H9 (cell line): ENCODE measurements at regions not wholly inside any gene's neighbourhood (a gene's known extent, or its start where the extent isn't known, plus 50 kb on each side); places are given as distances from the start of the nearest gene placed in this dataset.

Experiments
- DNase-seq: peaks from one replicate; pipeline ENCODE4 v3.0.0-alpha.2; 2017
- H2AFZ ChIP-seq: one replicate; pipeline ENCODE4 v1.6.1; 2013; ENCODE audit warnings: mild to moderate bottlenecking, low read length, control low read depth, moderate library complexity
- H2AK5ac ChIP-seq: 2 replicates; pipeline ENCODE4 v1.6.1; 2013; ENCODE audit warnings: low read length, control low read depth, mixed read lengths; ENCODE audit not compliant: insufficient read length
- H2BK120ac ChIP-seq: one replicate; pipeline ENCODE4 v1.6.1; 2013; ENCODE audit warnings: low read depth, mild to moderate bottlenecking, low read length, control low read depth, inconsistent platforms; ENCODE audit not compliant: poor library complexity, severe bottlenecking
- H2BK12ac ChIP-seq: 2 replicates; pipeline ENCODE4 v1.6.1; 2013; ENCODE audit warnings: low read length, control low read depth, mixed read lengths, low read depth; ENCODE audit not compliant: insufficient read length
- H2BK15ac ChIP-seq: 2 replicates; pipeline ENCODE4 v1.6.1; 2013; ENCODE audit warnings: low read depth, low read length, control low read depth
- H2BK20ac ChIP-seq: one replicate; pipeline ENCODE4 v1.6.1; 2013; ENCODE audit warnings: low read depth, mild to moderate bottlenecking, low read length, control low read depth, inconsistent platforms; ENCODE audit not compliant: poor library complexity, severe bottlenecking
- H2BK5ac ChIP-seq: 2 replicates; pipeline ENCODE4 v1.6.1; 2013; ENCODE audit warnings: low read length, control low read depth, mixed read lengths; ENCODE audit not compliant: insufficient read length
- H3K14ac ChIP-seq: 2 replicates; pipeline ENCODE4 v1.6.1; 2013; ENCODE audit warnings: low read length, control low read depth; ENCODE audit not compliant: insufficient read depth
- H3K18ac ChIP-seq: 2 replicates; pipeline ENCODE4 v1.6.1; 2013; ENCODE audit warnings: low read depth, mild to moderate bottlenecking, mixed read lengths, low read length, control low read depth; ENCODE audit not compliant: insufficient read length
- H3K23ac ChIP-seq: 2 replicates; pipeline ENCODE4 v1.6.1; 2013; ENCODE audit warnings: low read length, control low read depth, mixed read lengths, low read depth; ENCODE audit not compliant: insufficient read length
- H3K23me2 ChIP-seq: 2 replicates; pipeline ENCODE4 v1.6.1; 2013; ENCODE audit warnings: low read depth, mild to moderate bottlenecking, mixed read lengths, low read length, control low read depth; ENCODE audit not compliant: insufficient read length, poor library complexity, severe bottlenecking
- H3K27ac ChIP-seq: 2 replicates; pipeline ENCODE4 v1.5.1; 2013; ENCODE audit warnings: low read length, control low read depth, mixed read lengths, low read depth; ENCODE audit not compliant: insufficient read length
- H3K27me3 ChIP-seq: 2 replicates; pipeline ENCODE4 v1.6.1; 2013; ENCODE audit warnings: low read length, control low read depth, inconsistent platforms; ENCODE audit not compliant: insufficient read depth
- H3K4ac ChIP-seq: 2 replicates; pipeline ENCODE4 v1.6.1; 2013; ENCODE audit warnings: low read depth, mild to moderate bottlenecking, control low read depth, inconsistent platforms, low read length, moderate library complexity
- H3K4me1 ChIP-seq: 2 replicates; pipeline ENCODE4 v1.6.1; 2013; ENCODE audit warnings: low read length, control low read depth, inconsistent platforms; ENCODE audit not compliant: insufficient read depth
- H3K4me2 ChIP-seq: 2 replicates; pipeline ENCODE4 v1.6.1; 2013; ENCODE audit warnings: low read length, control low read depth, mixed read lengths; ENCODE audit not compliant: insufficient read length, insufficient read depth
- H3K56ac ChIP-seq: 2 replicates; pipeline ENCODE4 v1.6.1; 2013; ENCODE audit warnings: low read depth, mild to moderate bottlenecking, mixed read lengths, low read length, control low read depth; ENCODE audit not compliant: insufficient read length
- H3K79me1 ChIP-seq: 2 replicates; pipeline ENCODE4 v1.6.1; 2013; ENCODE audit warnings: low read depth, mild to moderate bottlenecking, moderate library complexity, low read length, control low read depth, inconsistent platforms; ENCODE audit not compliant: insufficient read depth, poor library complexity, severe bottlenecking
- H3K79me2 ChIP-seq: 2 replicates; pipeline ENCODE4 v1.6.1; 2013; ENCODE audit warnings: low read length, control low read depth, inconsistent platforms; ENCODE audit not compliant: insufficient read depth
- H3K9ac ChIP-seq: 2 replicates; pipeline ENCODE4 v1.6.1; 2013; ENCODE audit warnings: low read length, control low read depth, mixed read lengths; ENCODE audit not compliant: insufficient read length; ENCODE audit errors: extremely low read depth
- H3K9me3 ChIP-seq: one replicate; pipeline ENCODE4 v1.6.1; 2013; ENCODE audit warnings: low read depth, low read length, inconsistent platforms; ENCODE audit not compliant: control insufficient read depth
- H3T11ph ChIP-seq: one replicate; pipeline ENCODE4 v1.6.1; 2013; ENCODE audit warnings: mild to moderate bottlenecking, low read length, control low read depth, inconsistent platforms
- H4K20me1 ChIP-seq: one replicate; pipeline ENCODE4 v1.6.1; 2013; ENCODE audit not compliant: control insufficient read depth, insufficient read length, insufficient read depth
- H4K5ac ChIP-seq: 2 replicates; pipeline ENCODE4 v1.6.1; 2013; ENCODE audit warnings: low read depth, mild to moderate bottlenecking, mixed read lengths, low read length, control low read depth; ENCODE audit not compliant: insufficient read length
- H4K8ac ChIP-seq: replicated peaks from 2 replicates; pipeline ENCODE4 v1.6.1; 2013; ENCODE audit warnings: low read length, control low read depth, mixed read lengths, low read depth; ENCODE audit not compliant: insufficient read length
- H4K91ac ChIP-seq: 2 replicates; pipeline ENCODE4 v1.6.1; 2013; ENCODE audit warnings: low read depth, mild to moderate bottlenecking, moderate library complexity, mixed read lengths, low read length, control low read depth; ENCODE audit not compliant: insufficient read length
- H3K27ac Mint-ChIP-seq, 3 experiments: 2 replicates in 2 of 3; 3 replicates in 1 of 3; pipeline ENCODE4 v1.8.0; 2020 to 2021; ENCODE audit warnings: mixed read lengths in 3 of 3, mild to moderate bottlenecking in 1 of 3, moderate library complexity in 1 of 3
- H3K27me3 Mint-ChIP-seq: 2 replicates; pipeline ENCODE4 v1.8.0; 2021; ENCODE audit warnings: low read depth, mild to moderate bottlenecking, moderate library complexity, mixed read lengths
- H3K36me3 Mint-ChIP-seq, 3 experiments: 2 replicates in 2 of 3; 3 replicates in 1 of 3; pipeline ENCODE4 v1.8.0; 2020 to 2021; ENCODE audit warnings: low read depth in 3 of 3, mixed read lengths in 3 of 3; ENCODE audit not compliant: insufficient read depth in 1 of 3
- H3K4me1 Mint-ChIP-seq, 2 experiments: 2 replicates each; pipeline ENCODE4 v1.8.0; 2020; ENCODE audit warnings: mixed read lengths in 2 of 2
- H3K4me3 Mint-ChIP-seq, 2 experiments: 2 replicates in 1 of 2; 3 replicates in 1 of 2; pipeline ENCODE4 v1.8.0; 2020 to 2021; ENCODE audit warnings: mild to moderate bottlenecking in 2 of 2, mixed read lengths in 2 of 2, moderate library complexity in 1 of 2
- H3K9me3 Mint-ChIP-seq, 2 experiments: 2 replicates in 1 of 2; 3 replicates in 1 of 2; pipeline ENCODE4 v1.8.0; 2020; ENCODE audit warnings: mild to moderate bottlenecking in 2 of 2, mixed read lengths in 2 of 2, moderate library complexity in 1 of 2
- TF ChIP-seq, protein P1 (sequence below): fragments of 200-600 bp; sonication (generic); conservative IDR thresholded peaks from 3 replicates; pipeline ENCODE4 v1.8.0; 2021; ENCODE audit warnings: antibody characterized with exemption, mild to moderate bottlenecking

DNA sequence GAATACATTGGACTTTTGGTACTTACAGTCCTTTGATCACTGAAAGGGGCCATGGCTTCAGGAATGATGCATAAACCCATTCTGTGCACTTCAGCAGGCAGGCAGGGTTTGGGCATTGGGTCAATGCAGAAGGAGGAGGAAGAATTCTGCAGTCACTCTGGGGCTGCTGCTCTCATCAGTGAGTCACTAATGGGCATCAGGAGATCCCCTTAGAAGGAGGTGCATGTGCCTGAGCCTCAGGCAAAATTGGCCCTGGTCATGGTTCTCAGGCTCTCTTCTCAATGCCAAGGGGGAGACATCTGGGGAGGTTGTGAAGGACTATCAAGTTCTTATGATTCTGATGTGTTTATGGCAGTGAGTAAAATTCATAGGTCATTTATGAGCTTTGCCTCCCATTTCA, 52.0 kb upstream of the TNP1 start:
- peaks cover 6% of the 10 kb centered on the region for H3K27me3 Mint-ChIP-seq

More for the DNA sequence above, 52.0 kb upstream of the TNP1 start:
- no peaks in the 10 kb centered on the region for H4K20me1 ChIP-seq
- no peaks in the 10 kb centered on the region for H3K9me3 Mint-ChIP-seq
- H3K79me2 ChIP-seq = no peaks in the 10 kb centered on the region
- H3K23me2 ChIP-seq = no peaks in the 10 kb centered on the region
- no peaks in the 10 kb centered on the region for H3K9me3 ChIP-seq
- H4K5ac ChIP-seq = no peak overlapping the region
- no peak overlapping the region for H3K4ac ChIP-seq
- H2BK120ac ChIP-seq = no peak overlapping the region
- H3K23ac ChIP-seq = no peak overlapping the region
- H3K27ac ChIP-seq = no peak overlapping the region
- no peak overlapping the region for H4K8ac ChIP-seq
- H3K4me2 ChIP-seq = no peak overlapping the region
- no peaks in the 10 kb centered on the region for H3K36me3 Mint-ChIP-seq
- no peak for DNase-seq
- no peak overlapping the region for H2BK20ac ChIP-seq
- no peak overlapping the region for H3K56ac ChIP-seq
- H3T11ph ChIP-seq = no peak overlapping the region
- H3K14ac ChIP-seq = no peak overlapping the region; the same call in 1 of the 2 replicates
- H4K91ac ChIP-seq = no peak overlapping the region
- H3K4me1 ChIP-seq = no peaks in the 10 kb centered on the region
- peaks cover 4 to 9% of the 10 kb centered on the region in 2 experiments; a peak in 3 of 4 replicates for H3K4me1 Mint-ChIP-seq
- no peaks in the 10 kb centered on the region for H3K79me1 ChIP-seq
- no peak overlapping the region for H2AFZ ChIP-seq
- H3K9ac ChIP-seq = no peak overlapping the region
- H2BK12ac ChIP-seq = no peak overlapping the region
- TF ChIP-seq, protein P1, sequence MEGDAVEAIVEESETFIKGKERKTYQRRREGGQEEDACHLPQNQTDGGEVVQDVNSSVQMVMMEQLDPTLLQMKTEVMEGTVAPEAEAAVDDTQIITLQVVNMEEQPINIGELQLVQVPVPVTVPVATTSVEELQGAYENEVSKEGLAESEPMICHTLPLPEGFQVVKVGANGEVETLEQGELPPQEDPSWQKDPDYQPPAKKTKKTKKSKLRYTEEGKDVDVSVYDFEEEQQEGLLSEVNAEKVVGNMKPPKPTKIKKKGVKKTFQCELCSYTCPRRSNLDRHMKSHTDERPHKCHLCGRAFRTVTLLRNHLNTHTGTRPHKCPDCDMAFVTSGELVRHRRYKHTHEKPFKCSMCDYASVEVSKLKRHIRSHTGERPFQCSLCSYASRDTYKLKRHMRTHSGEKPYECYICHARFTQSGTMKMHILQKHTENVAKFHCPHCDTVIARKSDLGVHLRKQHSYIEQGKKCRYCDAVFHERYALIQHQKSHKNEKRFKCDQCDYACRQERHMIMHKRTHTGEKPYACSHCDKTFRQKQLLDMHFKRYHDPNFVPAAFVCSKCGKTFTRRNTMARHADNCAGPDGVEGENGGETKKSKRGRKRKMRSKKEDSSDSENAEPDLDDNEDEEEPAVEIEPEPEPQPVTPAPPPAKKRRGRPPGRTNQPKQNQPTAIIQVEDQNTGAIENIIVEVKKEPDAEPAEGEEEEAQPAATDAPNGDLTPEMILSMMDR = no peak
- no peak overlapping the region for H2AK5ac ChIP-seq
- H2BK5ac ChIP-seq = no peak overlapping the region
- no peak overlapping the region for H2BK15ac ChIP-seq
- H3K27ac Mint-ChIP-seq = no peak overlapping the region
- H3K27me3 ChIP-seq = no peaks in the 10 kb centered on the region
- H3K18ac ChIP-seq = no peak overlapping the region
- no peak overlapping the region for H3K4me3 Mint-ChIP-seq
